NOMO-1 treated with dmso at 0.1 percent for 144 hours (cell line): ENCODE measurements at regions not wholly inside any gene's neighbourhood (a gene's known extent, or its start where the extent isn't known, plus 50 kb on each side); places are given as distances from the start of the nearest gene placed in this dataset.
A peak's percentile ranks its signal among the peaks of the same experiment; 100 is the strongest.

Experiments used
- DNase-seq: peaks from one replicate; lab custom pipeline; 2025; ENCODE audit not compliant: unreplicated experiment; lab: John Stamatoyannopoulos, UW

DNA sequence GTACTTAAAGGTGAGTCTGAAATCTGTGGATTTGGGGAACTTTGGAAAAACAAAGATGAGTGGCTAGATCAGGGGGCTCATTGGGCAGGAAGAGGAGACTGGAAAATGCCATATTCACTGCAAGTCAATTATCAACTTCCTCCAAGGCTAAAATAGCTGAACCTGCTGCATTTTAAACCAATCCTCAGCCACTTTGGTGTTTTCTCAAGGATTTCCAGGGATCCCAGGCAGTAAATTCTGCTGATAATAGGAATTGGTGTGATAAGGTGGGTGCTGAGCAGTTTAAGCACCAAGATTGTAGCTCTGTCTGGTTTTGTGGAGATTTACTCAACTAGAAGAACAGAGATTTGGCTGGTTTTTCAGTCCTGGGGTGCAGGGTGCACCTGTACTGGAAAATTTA is 153.9 kb upstream of the CAMK1G start:
- no peak for DNase-seq

DNA sequence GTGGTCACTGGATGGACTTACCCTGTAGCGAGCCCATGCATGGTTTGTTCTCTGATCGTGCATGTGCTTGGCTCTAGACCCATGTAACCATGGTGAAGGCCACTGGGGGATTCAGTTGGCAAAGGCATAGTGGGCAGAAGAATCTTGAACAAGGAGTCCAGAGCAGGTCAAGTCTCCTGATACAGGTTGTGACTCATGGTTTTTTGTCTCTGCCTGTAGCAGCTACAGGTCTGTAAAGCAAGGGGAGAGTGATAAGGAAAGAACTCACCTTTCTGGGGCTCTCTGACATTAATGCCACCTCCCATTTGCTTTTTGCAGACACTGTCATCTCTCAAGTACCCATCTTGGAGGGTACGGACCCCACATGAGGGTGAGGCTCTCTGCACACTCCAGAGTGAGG is 153.4 kb upstream of the CAMK1G start:
- no peak for DNase-seq

DNA sequence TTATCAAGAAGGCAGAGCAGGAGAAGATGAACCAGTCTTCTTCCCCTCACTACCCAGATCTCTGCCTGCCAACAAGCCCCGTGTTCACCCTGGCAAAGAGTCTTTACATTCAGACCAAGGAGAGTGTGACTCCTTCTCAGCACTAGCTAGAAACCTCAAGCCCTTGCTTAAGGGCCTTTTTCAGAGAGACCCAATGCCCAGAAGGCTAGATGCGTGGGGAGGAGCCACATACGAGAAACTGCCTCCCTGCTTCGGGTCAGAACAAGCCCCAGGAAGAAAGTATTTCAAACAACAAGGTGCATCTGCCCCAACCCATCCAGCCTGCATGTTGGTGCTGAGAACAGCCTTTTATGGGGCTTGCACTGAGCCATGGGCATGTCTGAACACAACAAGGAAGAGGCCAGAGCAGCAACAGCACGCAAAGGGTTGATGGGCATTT is 152.7 kb upstream of the CAMK1G start:
- no peak for DNase-seq

DNA sequence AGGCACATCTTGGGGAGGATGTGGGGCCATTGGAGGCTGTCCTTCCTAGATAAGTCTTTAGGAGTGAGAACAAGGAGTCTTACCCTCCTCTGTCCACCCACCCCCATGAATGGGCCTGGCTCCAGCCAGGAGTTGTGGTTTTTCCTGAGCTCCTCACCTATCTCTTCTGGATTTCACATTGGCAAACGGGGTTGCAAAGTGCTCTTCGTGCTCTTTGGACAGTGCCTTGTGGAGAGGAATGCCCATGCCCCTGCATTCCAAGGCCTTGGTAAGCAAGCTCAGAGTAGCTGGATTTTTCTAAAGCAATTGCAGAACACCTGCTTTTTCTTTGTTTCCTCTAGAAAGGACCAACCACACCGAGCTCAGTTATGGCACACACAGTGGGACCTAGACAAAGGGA is 152.1 kb upstream of the CAMK1G start:
- no peak for DNase-seq

DNA sequence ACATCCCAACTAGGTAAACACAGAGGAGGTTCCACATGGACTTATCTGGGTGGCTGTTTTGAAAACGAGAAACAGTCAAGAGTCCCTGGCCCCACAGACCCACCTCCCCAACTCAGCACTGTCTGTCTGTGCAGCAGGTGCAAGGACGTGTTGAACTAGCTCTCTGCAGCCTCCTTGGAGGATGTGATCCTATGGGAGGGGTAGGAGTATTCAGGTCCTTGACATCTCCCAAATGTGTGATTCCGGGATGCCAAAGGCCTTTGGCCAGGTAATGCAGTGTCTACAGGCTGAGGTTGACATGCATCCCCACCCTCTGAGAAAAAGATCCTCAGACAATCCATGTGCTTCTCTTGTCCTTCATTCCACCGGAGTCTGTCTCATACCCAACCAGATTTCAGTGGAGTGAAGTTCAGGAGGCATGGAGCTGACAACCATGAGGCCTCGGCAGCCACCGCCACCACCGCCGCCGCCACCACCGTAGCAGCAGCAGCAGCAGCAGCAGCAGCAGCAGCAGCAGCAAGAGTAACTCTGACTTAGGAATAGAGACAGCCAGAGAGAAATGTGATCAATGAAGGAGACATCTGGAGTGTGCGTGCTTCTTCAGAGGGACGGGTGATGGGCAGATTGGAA is 151.6 kb upstream of the CAMK1G start:
- no peak for DNase-seq

DNA sequence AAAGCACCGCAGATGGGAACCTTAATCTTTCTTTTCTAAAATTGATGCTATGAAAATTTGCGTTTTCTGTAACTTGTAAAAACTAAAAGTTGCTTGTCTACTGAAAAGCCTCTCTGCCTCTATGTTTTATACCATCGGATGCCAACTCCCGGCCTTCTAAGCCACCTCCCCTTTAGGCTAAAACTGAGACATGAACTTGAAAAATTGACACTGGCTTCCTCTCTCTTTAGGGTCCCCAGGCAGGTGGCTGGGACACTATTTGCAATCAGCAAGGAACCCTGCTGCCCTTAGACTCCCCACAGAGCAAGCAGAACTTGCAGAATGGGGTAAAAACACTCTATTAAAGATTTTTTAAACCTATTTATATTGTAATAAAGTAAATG is 151.1 kb upstream of the CAMK1G start:
- DNase-seq, result no peak

DNA sequence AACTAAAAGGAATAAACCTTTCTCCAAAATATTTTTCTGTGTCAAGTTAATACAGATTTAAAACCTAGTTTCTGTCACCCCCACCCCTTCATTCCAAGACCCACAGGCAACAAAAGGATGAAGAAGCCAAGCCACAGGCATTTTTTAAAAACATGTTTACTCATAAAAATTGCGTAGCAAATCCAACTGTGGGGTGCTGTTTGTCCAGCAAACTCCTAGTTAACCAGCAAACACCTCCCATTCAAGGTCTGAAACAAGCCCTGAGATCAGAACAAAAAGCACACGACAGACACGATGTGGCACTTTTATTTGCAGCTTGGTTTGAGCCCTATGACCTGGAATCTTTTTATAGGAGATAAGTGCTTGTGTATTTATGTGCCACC is 149.9 kb upstream of the CAMK1G start:
- DNase-seq, result no peak

DNA sequence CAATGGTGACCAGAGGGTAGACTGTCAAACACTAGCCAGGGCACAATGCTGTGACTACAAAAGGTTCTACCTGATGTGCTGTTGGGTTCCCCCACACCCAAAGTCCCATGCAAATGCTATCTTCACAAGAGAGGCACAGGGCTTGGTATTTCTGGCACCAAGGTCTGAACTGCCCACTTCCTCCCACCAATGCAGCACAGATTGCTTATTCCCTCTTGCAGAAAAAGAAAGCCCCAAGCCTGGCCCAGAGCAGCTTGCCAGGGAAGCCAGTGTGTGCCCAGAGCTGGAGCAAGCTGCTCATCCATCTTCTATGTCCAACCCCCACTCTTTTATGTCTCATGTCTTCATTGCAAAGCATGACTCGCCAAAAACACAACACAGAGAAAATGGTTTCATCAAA is 149.4 kb upstream of the CAMK1G start:
- no peak for DNase-seq

DNA sequence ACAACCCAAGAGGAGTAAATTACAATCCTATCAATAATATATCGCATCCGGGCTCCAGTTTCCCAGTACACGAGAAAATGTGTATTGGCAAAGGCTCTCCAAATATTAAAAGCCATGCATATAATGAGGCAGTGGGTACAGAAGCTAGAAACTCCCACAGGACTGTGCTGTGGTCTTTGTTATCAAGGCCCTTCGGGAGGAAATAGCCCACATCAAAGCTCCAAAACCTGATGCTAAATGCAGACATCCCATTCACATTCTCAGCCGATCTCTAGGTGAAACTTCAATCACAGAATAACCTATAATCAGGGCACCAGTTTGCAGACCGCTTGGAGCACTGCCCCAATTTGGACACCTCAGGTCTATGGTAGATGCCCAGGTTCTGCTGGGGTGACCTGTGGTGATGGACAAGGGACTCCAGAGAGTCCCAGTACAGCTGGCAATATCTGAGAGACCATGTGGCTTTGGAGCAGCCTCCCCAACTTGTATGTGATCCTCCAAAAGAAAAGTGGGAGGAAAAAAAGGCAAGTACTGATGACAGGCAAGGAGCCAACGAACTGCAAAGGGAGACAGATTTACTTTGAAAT is 148.8 kb upstream of the CAMK1G start:
- DNase-seq, result no peak

DNA sequence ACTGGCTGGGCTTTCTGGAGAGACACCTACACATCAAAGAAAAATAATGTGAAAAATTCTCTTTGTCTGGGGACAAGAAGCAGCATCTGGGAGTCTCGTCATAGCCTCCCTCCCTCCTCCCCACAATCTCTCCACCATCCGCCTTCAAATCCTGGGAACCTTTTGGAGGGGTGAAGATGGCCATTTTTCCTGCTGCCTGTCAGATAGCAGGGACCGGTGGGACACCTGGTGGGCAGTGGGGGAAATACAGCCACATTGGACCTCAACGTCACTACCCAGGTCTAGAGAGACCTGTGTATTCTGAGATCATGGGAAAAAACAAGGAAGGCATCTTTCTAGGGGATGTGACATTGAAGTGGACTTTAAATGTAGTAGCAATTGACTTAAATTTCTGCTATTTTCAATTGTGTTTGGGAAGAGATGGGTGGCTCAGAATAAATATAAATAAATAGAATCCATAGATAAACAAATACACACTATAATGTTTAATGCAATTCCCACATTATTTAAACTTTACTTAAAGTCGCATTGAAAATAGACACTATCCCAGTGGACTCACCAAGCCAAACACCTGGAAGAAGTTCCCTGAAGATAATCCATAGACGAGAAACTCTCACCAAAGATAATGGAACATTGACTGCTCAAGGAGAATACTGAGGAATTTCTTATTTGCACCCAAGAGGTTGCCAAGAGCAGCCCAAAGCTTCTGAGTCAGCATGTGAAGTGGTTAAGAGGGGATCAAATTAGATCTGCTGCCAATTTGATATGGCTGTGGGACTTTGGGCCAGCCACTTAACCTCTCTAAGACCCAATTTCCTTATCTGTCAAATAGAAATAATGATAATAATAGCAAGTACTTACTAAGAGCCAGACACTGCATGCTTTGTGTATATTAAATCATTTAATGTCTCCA is 147.6 kb upstream of the CAMK1G start:
- peak; percentile 2 for DNase-seq

DNA sequence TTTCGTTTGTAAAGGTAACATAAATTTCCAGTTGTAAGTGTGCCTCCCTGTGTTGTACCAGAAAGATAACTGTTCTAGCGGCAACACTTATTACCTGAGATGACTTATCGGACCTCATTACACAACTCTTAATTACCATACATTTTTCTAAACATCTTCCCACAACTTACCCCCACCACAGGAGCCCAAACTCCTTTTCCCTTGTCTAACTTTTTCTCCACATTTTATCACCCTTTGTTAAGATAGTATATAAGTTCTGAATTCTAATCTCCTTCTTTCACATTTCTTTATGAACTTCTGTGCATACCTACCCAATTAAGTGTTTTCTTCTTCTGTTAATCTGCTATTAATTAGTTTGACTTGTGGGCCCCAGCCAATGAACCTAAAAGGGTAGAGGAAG is 143.7 kb upstream of the CAMK1G start:
- no peak for DNase-seq

DNA sequence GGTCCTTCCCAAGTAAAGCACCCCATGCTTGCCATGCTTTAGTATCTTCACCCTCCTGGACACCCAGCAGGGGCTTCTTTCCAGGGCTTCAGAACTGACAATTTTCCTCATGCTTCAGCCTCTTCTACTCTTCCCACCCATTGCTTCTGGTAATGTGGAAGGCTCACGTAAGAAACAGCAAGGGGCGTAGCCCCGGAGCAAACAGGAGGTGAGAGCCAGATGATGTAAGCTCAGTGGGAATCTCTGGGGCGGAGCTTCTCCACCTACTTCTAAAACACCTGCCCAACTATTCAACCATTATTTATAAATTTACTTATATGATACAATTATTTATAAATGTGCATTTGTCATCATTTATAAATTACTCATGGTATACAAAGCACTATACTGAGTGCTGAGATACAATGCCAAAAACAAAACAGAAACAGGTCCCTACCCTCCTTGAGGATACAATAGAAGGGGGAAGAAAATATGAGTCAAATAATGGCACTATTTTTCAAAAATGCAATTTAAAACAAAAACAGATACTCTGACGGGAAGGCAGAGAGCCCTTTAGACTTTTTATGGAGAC is 140.1 kb upstream of the CAMK1G start:
- no peak for DNase-seq

DNA sequence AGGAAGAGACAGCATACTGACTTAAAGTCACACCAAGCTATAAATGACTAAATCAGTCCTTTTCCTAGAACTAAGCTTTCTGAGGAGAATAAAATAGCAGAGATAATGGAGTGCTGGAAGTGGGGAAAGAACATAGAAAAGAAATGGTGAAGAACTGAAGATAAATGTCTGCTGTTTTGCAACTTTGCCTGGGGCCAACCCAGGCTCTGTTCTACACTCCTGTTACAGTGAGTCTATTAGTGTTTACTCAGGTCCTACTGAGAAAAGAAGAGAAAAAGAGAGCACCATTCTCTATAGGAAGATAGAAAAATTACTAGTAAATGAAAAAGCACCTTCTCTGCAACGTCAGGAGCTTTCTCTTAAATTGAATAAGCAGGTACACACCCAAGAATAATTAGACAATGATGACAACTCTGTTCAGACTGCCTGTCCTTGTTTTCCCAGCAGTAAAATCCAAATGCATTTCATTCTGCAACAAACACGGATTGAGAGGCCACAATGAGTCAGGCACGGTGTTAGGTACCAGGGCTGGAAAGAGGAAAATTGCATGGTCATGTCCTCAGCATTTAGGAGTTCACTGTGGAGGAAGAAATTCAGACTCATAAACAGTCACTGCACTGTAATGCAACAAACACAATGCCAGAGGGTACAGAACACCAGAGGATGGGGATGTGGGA is 139.4 kb upstream of the CAMK1G start:
- DNase-seq, result no peak

DNA sequence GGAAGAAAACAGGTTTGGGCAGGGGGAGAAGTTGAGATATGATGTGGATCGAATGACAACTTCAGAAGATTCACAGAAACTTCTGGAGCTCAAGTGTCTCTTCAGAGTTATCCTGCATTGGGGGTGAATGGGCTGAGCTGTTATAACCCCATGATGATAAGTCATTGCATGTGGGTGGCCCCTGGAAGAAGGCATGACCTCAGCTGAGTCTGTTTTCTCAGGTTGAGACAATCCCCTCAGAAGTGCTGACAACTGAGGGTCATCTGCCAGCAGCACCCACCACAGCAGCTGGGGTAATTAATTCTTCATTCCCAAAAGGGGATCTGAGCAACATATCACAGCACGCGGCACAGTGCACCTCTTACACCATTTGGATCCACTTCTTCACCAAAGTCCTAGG is 138.6 kb upstream of the CAMK1G start:
- no peak for DNase-seq

DNA sequence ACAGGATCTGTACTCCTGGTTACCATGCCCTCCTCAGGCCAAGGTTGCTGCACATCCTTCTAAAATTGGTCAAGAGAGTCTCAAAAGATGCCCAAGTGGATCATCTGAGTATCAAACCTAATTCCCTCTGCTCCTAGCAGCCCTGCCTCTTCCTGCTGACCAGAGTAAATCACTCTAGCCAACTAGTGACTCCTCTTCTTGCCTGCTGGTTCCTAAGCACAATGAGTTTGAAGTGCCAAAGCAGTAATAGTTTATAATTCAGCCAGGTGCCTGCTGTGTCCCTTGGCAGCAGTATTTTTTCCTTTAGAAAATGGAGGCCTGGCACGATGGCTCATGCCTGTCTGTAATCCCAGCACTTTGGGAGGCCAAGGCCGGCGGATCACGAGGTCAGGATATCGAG is 137.9 kb upstream of the CAMK1G start:
- DNase-seq, result no peak

DNA sequence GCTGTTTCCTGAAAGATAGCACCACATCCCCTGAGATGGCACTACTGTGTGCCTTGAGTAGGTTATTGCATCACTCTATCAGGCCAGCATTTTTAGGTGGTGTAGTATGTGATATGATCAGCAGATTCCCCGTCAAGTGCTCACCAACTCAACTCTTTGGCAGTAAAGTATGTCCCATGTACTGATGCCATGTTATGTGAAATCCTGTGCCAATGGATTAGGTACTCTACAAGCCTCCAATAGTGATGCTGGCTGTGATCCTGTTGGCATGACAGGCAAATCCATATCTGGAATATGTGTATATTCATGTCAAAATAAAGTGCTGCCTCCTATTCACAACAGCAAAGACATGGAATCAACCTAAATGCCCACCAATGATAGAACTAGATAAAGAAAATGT is 137.2 kb upstream of the CAMK1G start:
- no peak for DNase-seq

DNA sequence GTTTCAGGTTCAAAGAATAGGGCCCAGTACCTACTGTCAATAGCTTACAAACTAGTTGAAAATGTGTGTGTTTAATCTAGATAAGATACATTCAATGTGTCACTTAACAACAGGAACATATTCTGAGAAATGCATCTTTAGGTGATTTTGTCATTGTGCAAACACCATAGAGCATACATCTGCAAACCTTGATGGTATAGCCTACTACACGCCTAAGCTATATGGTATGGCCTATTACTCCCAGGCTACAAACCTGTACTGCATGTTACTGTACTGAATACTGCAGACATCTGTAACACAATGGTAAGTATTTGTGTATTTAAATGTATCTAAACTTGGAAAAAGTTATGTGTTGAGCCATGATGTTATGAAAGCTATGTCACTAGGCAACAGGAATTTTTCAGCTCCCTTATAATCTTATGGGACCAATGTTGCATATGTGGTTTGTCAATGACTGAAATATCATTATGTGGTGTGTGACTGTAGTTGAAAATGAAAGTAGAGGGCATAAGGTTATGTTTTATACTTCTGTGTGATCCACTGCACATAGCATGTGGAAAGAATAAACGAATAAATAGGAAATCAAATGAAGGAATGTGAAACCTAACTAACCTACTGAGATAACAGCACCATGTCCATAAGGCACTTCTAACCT is 129.0 kb upstream of the CAMK1G start:
- no peak for DNase-seq

DNA sequence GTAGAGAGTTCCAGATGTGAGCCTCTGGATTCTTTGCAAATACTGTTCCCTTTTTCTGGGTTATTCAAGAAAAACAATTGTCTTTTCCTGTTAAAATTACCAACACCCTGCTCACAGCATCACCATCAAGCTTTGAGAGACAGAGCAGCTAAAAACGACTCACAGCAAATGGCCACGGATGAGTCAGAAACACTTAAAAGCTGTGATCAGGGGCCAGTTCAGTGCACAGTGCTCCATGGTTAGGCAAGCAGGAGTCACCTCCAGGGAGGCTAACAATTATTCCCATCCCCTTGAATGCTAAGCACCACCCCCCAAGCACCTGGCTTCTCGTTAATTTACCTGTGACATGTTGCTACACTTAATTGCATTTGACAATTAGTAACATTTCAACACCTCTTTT is 128.4 kb upstream of the CAMK1G start:
- DNase-seq, result no peak

DNA sequence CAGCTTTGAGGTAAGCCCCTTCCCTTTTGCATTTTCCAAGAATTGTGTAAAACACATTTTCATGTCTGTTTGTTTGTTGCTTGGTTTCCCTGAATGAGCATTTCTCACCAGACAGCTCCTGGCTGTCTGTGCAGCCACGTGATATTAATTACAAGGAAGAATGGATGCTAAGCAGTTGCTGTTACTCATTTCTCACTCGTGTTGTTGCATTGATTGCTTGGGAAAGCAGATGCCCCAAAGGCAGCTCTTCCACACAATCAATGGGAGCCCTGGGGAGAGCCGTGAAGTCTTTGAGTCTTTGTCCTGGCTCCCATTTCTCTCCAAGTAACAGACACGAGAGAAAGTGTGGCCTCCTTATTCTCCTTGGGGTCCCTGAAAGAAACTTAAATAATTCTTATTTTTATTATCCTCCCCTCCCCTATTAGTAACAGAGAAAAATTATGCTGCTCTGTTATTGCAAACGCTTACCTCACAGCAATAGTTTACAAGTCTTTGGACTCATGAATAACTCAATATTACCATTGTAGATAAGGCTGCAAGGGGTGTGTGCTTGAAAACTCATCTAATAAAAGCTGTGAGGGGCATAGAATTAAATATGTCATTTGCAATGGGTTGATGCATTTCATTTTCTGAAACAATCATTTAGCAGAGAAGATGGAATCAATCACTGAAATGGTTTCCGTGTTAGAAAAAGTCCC is 127.7 kb upstream of the CAMK1G start:
- no peak for DNase-seq

DNA sequence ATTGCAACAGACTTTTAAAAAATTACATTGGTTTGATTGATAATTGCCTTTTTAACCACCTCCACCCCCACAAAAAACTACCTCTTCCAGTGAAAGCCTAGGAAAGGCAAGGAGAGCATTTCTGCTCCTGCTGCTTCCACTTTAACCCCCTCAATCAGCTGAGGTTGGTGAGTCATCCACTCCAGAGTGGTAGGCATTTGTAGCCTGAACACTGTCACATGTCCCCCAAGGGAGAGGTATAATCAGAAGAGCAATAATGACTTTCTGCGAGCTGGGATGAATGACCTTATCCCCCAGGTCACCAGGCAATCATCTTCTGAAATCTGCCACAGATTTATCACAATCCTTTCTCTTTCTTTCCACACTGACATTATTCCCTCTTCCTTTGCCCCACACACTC is 126.6 kb upstream of the CAMK1G start:
- no peak for DNase-seq
